ENCODE measurements at regions not wholly inside any gene's neighbourhood (a gene's known extent, or its start where the extent isn't known, plus 50 kb on each side); places are given as distances from the start of the nearest gene placed in this dataset.
A peak's percentile ranks its signal among the peaks of the same experiment; 100 is the strongest.
"Not testable (repeated sequence)": the region's sequence is repeated elsewhere in the genome, so short reads cannot be mapped to it uniquely, and the experiment has no call there.

GRCh38 chr3:166435469-166436057 is 598.3 kb upstream of the BCHE start:
- no peak for DNase-seq

GRCh38 chr3:166433060-166433459 is 595.8 kb upstream of the BCHE start:
- DNase-seq = no peak

GRCh38 chr3:166425900-166426611 is 588.8 kb upstream of the BCHE start:
- DNase-seq = no peak

- no peak for DNase-seq
Observed at GRCh38 chr3:166425021-166425420, 587.8 kb upstream of the BCHE start.

- DNase-seq = not testable (repeated sequence)
Observed at GRCh38 chr3:166423824-166424513, 586.7 kb upstream of the BCHE start.

GRCh38 chr3:166422556-166422955 is 585.3 kb upstream of the BCHE start:
- DNase-seq = no peak

GRCh38 chr3:166420071-166420470 is 582.8 kb upstream of the BCHE start:
- DNase-seq = no peak

- DNase-seq = no peak
Observed at GRCh38 chr3:166405896-166406295, 568.7 kb upstream of the BCHE start.

GRCh38 chr3:166405465-166405864 is 568.2 kb upstream of the BCHE start:
- DNase-seq = no peak

GRCh38 chr3:166390303-166390702 is 553.1 kb upstream of the BCHE start:
- no peak for DNase-seq

GRCh38 chr3:166388321-166388720 is 551.1 kb upstream of the BCHE start:
- DNase-seq = no peak

GRCh38 chr3:166372571-166373106 is 535.4 kb upstream of the BCHE start:
- DNase-seq = no peak

- no peak for DNase-seq
Observed at GRCh38 chr3:166367947-166368533, 530.8 kb upstream of the BCHE start.

GRCh38 chr3:166362698-166363097 is 525.5 kb upstream of the BCHE start:
- peak; percentile 56 for DNase-seq

GRCh38 chr3:166360720-166361119 is 523.5 kb upstream of the BCHE start:
- no peak for DNase-seq

GRCh38 chr3:166351461-166351860 is 514.2 kb upstream of the BCHE start:
- DNase-seq = no peak

GRCh38 chr3:166340604-166341266 is 503.5 kb upstream of the BCHE start:
- no peak for DNase-seq

- peak; percentile 59 for DNase-seq
Observed at GRCh38 chr3:166324401-166324800, 487.2 kb upstream of the BCHE start.

- no peak for DNase-seq
Observed at GRCh38 chr3:166322391-166322790, 485.2 kb upstream of the BCHE start.

GRCh38 chr3:166307756-166308350 is 470.6 kb upstream of the BCHE start:
- no peak for DNase-seq

GRCh38 chr3:166304584-166304983 is 467.4 kb upstream of the BCHE start:
- DNase-seq = no peak

GRCh38 chr3:166303681-166304080 is 466.5 kb upstream of the BCHE start:
- no peak for DNase-seq

- DNase-seq = no peak
Observed at GRCh38 chr3:166302331-166302730, 465.1 kb upstream of the BCHE start.

All from NCI-H1105 (cell line).